ENCODE measurements at regions not wholly inside any gene's neighbourhood (a gene's known extent, or its start where the extent isn't known, plus 50 kb on each side); places are given as distances from the start of the nearest gene placed in this dataset.

- Histone ChIP-seq H3K9me1 (replicated peaks; ENCODE audit: control insufficient read depth, extremely low read depth, insufficient read depth, low read length) (no peaks in the 10 kb centered on the region), H3K27me3 (ENCODE audit: control insufficient read depth in 2 of 2, insufficient read depth in 2 of 2, low read length in 2 of 2) (no peaks in the 10 kb centered on the region), H3K4me2 (ENCODE audit: insufficient read depth, low read length) (no peak overlapping the region), H4K20me1 (replicated peaks; ENCODE audit: control insufficient read depth, extremely low read depth, insufficient read depth, low read length) (no peaks in the 10 kb centered on the region), H3K4me3 (replicated peaks in 1 of 3; ENCODE audit: insufficient read depth in 1 of 3, low read depth in 1 of 3, low read length in 3 of 3) (no peak overlapping the region), H3K4me1 (ENCODE audit: control insufficient read depth, extremely low read depth, insufficient read depth, low read length) (no peaks in the 10 kb centered on the region), H3K36me3 (ENCODE audit: control insufficient read depth in 2 of 2, extremely low read depth in 1 of 2, insufficient read depth in 2 of 2, low read length in 2 of 2) (no peaks in the 10 kb centered on the region), H3K27ac (ENCODE audit: insufficient read depth, low read depth, low read length) (no peak overlapping the region), H3K79me2 (ENCODE audit: control insufficient read depth, insufficient read depth, low read length) (no peaks in the 10 kb centered on the region), H2AFZ (ENCODE audit: low read depth, low read length) (no peak overlapping the region), H3K9ac (replicated peaks; ENCODE audit: extremely low read depth, insufficient read depth, low read length) (no peak overlapping the region), H3K9me3 (replicated peaks; ENCODE audit: control insufficient read depth, insufficient read depth, low read length) (no peaks in the 10 kb centered on the region)
- TF ChIP-seq, protein P1, sequence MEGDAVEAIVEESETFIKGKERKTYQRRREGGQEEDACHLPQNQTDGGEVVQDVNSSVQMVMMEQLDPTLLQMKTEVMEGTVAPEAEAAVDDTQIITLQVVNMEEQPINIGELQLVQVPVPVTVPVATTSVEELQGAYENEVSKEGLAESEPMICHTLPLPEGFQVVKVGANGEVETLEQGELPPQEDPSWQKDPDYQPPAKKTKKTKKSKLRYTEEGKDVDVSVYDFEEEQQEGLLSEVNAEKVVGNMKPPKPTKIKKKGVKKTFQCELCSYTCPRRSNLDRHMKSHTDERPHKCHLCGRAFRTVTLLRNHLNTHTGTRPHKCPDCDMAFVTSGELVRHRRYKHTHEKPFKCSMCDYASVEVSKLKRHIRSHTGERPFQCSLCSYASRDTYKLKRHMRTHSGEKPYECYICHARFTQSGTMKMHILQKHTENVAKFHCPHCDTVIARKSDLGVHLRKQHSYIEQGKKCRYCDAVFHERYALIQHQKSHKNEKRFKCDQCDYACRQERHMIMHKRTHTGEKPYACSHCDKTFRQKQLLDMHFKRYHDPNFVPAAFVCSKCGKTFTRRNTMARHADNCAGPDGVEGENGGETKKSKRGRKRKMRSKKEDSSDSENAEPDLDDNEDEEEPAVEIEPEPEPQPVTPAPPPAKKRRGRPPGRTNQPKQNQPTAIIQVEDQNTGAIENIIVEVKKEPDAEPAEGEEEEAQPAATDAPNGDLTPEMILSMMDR (IDR thresholded peaks at IDR 0.05; ENCODE audit: extremely low read depth in 1 of 2, insufficient read depth in 1 of 2, low read depth in 1 of 2, low read length in 2 of 2), result no peak
- no peak for TF ChIP-seq JUN (IDR thresholded peaks at IDR 0.05; ENCODE audit: borderline replicate concordance, insufficient read depth, insufficient read length, low read depth)
- no peak for TF ChIP-seq EZH2 (IDR thresholded peaks at IDR 0.05; ENCODE audit: borderline replicate concordance, low read depth, low read length, severe bottlenecking)
- TF ChIP-seq MYC (IDR thresholded peaks at IDR 0.05; ENCODE audit: low read depth, low read length), result no peak
- TF ChIP-seq GATA2 (IDR thresholded peaks at IDR 0.05; ENCODE audit: insufficient read depth, insufficient read length, low read depth, low read length), result no peak
- TF ChIP-seq POLR2AphosphoS5 (IDR thresholded peaks at IDR 0.05; ENCODE audit: insufficient read depth, low read depth, low read length), result no peak
- no peak for TF ChIP-seq POLR2A (IDR thresholded peaks at IDR 0.05; ENCODE audit: low read depth, low read length)
- no peak for TF ChIP-seq MAX (IDR thresholded peaks at IDR 0.05; ENCODE audit: insufficient read depth, insufficient read length)
- no peak for TF ChIP-seq FOS (IDR thresholded peaks at IDR 0.05; ENCODE audit: borderline replicate concordance, insufficient read depth, low read length)
- ChIA-PET POLR2A (no interaction called here), CTCF (no interaction called here)
- no TSS peak for BruUV-seq (replicated peaks)
- intact Hi-C loops (cut with micrococcal nuclease), result no loop called here
- no peak for DNase-seq (ENCODE audit: low read depth, low spot score)
- dilution Hi-C loops (cut with MboI; ENCODE audit: extremely low pct_ligation_motif_present, low sequenced_read_pairs), result no loop called here
- FAIRE-seq, result no peak
Observed at GRCh38 chr7:24137338-24137737, 146.7 kb upstream of the NPY start.

Data from endothelial cell of umbilical vein (primary cell).